KMS-11 (cell line): ENCODE measurements at regions not wholly inside any gene's neighbourhood (a gene's known extent, or its start where the extent isn't known, plus 50 kb on each side); places are given as distances from the start of the nearest gene placed in this dataset.

Experiments used
- H2AFZ ChIP-seq: fragments of 200-600 bp; sonication (generic); 2 replicates; pipeline ENCODE4 v1.6.1; 2016; ENCODE audit warnings: antibody characterized with exemption, mixed run types, low read depth
- H3K27ac ChIP-seq: fragments of 200-600 bp; sonication (generic); 2 replicates; pipeline ENCODE4 v1.6.1; 2016; ENCODE audit warnings: mild to moderate bottlenecking, mixed run types
- H3K27me3 ChIP-seq: fragments of 200-600 bp; sonication (generic); 2 replicates; pipeline ENCODE4 v1.6.1; 2017; ENCODE audit warnings: mild to moderate bottlenecking, low read depth, mixed run types, moderate library complexity; ENCODE audit not compliant: insufficient read depth
- H3K36me3 ChIP-seq: fragments of 200-600 bp; sonication (generic); 2 replicates; pipeline ENCODE4 v1.6.1; 2017; ENCODE audit warnings: mild to moderate bottlenecking, mixed run types; ENCODE audit not compliant: insufficient read depth
- H3K4me1 ChIP-seq: fragments of 200-600 bp; sonication (generic); 2 replicates; pipeline ENCODE4 v1.6.1; 2016; ENCODE audit warnings: mild to moderate bottlenecking, low read depth, mixed run types; ENCODE audit not compliant: poor library complexity, severe bottlenecking
- H3K4me2 ChIP-seq: fragments of 200-600 bp; sonication (generic); 2 replicates; pipeline ENCODE4 v1.7.0; 2016; ENCODE audit warnings: mild to moderate bottlenecking, mixed run types
- H3K4me3 ChIP-seq: fragments of 200-600 bp; sonication (generic); IDR thresholded peaks from 2 replicates; pipeline ENCODE4 v1.6.1; 2017; ENCODE audit warnings: low read depth, low read length, mixed read lengths; ENCODE audit not compliant: insufficient read depth
- H3K79me2 ChIP-seq: fragments of 200-600 bp; sonication (generic); 2 replicates; pipeline ENCODE4 v1.6.1; 2016; ENCODE audit warnings: low read depth, mixed run types; ENCODE audit not compliant: insufficient read depth
- H3K9ac ChIP-seq: fragments of 200-600 bp; sonication (generic); 2 replicates; pipeline ENCODE4 v1.6.1; 2016; ENCODE audit warnings: mild to moderate bottlenecking, mixed run types
- H4K20me1 ChIP-seq: fragments of 200-600 bp; sonication (generic); 2 replicates; pipeline ENCODE4 v1.6.1; 2016; ENCODE audit warnings: mild to moderate bottlenecking, mixed run types; ENCODE audit not compliant: insufficient read depth
- TF ChIP-seq, protein P1 (sequence below): fragments of 200-600 bp; sonication (generic); conservative IDR thresholded peaks from 2 replicates; pipeline ENCODE4 v1.6.1; 2017; ENCODE audit warnings: low read depth, mild to moderate bottlenecking, antibody characterized with exemption, low read length, moderate library complexity, mixed read lengths

DNA sequence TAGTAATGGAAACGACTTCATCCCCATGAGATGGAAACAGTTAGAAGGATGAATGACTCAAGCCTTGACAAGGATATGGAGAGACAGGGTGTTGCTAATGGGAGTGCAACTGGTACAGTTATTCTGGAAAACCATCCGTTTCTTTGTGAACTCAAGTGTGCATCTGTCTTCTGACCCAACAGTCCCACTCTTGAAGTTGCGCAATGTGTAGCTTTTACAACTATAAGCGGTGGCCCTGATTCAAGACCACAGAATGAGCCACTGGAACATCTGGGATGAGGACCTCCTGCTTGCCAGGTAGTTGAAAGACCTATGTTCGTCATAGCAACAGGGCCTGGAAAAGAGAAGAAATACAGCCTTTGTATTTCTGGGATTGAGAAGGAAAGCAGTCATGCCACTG, 115.8 kb upstream of the GMDS start:
- no peaks in the 10 kb centered on the region for H3K27me3 ChIP-seq
- no peaks in the 10 kb centered on the region for H3K4me1 ChIP-seq
- H3K27ac ChIP-seq = no peak overlapping the region
- no peak overlapping the region for H3K4me3 ChIP-seq
- no peak overlapping the region for H2AFZ ChIP-seq
- no peak overlapping the region for H3K4me2 ChIP-seq
- no peaks in the 10 kb centered on the region for H3K79me2 ChIP-seq
- TF ChIP-seq, protein P1, sequence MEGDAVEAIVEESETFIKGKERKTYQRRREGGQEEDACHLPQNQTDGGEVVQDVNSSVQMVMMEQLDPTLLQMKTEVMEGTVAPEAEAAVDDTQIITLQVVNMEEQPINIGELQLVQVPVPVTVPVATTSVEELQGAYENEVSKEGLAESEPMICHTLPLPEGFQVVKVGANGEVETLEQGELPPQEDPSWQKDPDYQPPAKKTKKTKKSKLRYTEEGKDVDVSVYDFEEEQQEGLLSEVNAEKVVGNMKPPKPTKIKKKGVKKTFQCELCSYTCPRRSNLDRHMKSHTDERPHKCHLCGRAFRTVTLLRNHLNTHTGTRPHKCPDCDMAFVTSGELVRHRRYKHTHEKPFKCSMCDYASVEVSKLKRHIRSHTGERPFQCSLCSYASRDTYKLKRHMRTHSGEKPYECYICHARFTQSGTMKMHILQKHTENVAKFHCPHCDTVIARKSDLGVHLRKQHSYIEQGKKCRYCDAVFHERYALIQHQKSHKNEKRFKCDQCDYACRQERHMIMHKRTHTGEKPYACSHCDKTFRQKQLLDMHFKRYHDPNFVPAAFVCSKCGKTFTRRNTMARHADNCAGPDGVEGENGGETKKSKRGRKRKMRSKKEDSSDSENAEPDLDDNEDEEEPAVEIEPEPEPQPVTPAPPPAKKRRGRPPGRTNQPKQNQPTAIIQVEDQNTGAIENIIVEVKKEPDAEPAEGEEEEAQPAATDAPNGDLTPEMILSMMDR = no peak
- H3K9ac ChIP-seq = no peak overlapping the region
- no peaks in the 10 kb centered on the region for H4K20me1 ChIP-seq
- H3K36me3 ChIP-seq = no peaks in the 10 kb centered on the region

- no peaks in the 10 kb centered on the region for H3K79me2 ChIP-seq
Observed at GRCh38 chr6:2360716-2361115, 115.3 kb upstream of the GMDS start.

GRCh38 chr6:2360126-2360525, 114.7 kb upstream of the GMDS start:
- no peaks in the 10 kb centered on the region for H3K4me1 ChIP-seq
- H4K20me1 ChIP-seq = no peaks in the 10 kb centered on the region
- no peak overlapping the region for H3K9ac ChIP-seq
- no peaks in the 10 kb centered on the region for H3K79me2 ChIP-seq
- no peaks in the 10 kb centered on the region for H3K36me3 ChIP-seq
- H2AFZ ChIP-seq = no peak overlapping the region
- H3K4me3 ChIP-seq = no peak overlapping the region
- no peak overlapping the region for H3K27ac ChIP-seq
- no peaks in the 10 kb centered on the region for H3K27me3 ChIP-seq
- no peak overlapping the region for H3K4me2 ChIP-seq
- TF ChIP-seq, protein P1 = no peak

More at GRCh38 chr6:2360716-2361115, 115.3 kb upstream of the GMDS start:
- Histone ChIP-seq H2AFZ (no peak overlapping the region), H3K9ac (no peak overlapping the region), H3K4me1 (no peaks in the 10 kb centered on the region), H3K36me3 (no peaks in the 10 kb centered on the region), H4K20me1 (no peaks in the 10 kb centered on the region), H3K4me3 (no peak overlapping the region), H3K27me3 (no peaks in the 10 kb centered on the region), H3K27ac (no peak overlapping the region), H3K4me2 (no peak overlapping the region)
- TF ChIP-seq, protein P1 = no peak

- Histone ChIP-seq H3K79me2 (no peaks in the 10 kb centered on the region), H3K27ac (no peak overlapping the region), H2AFZ (no peak overlapping the region), H3K4me2 (no peak overlapping the region), H3K9ac (no peak overlapping the region), H4K20me1 (no peaks in the 10 kb centered on the region), H3K27me3 (no peaks in the 10 kb centered on the region), H3K4me1 (no peaks in the 10 kb centered on the region), H3K36me3 (no peaks in the 10 kb centered on the region), H3K4me3 (no peak overlapping the region)
- TF ChIP-seq, protein P1 = no peak
Observed at GRCh38 chr6:2355150-2355549, 109.7 kb upstream of the GMDS start.

DNA sequence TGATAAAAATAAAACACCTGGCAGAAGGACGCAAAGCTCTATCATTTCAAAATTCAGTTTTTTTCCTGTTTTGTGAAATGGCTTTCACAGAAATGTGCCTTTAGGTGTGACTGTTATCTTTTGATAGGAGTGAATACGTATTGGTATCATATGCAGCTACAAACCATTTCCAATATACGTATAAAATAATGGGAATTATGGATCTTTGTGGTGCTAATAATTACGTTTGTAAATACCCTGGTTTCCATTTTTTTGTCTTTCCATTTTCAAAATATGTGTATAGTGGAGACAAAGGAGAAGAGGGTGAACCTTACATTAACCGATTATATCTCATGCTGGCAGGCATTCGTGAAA, 108.7 kb upstream of the GMDS start:
- Histone ChIP-seq H3K9ac (no peak overlapping the region), H3K4me2 (no peak overlapping the region), H2AFZ (no peak overlapping the region), H4K20me1 (no peaks in the 10 kb centered on the region), H3K79me2 (no peaks in the 10 kb centered on the region), H3K27ac (no peak overlapping the region), H3K27me3 (no peaks in the 10 kb centered on the region), H3K4me3 (no peak overlapping the region), H3K4me1 (no peaks in the 10 kb centered on the region), H3K36me3 (no peaks in the 10 kb centered on the region)
- TF ChIP-seq, protein P1 = no peak; the same call in 1 of the 2 replicates
